Breast epithelium (tissue), 3 donors: ENCODE measurements at regions not wholly inside any gene's neighbourhood (a gene's known extent, or its start where the extent isn't known, plus 50 kb on each side); places are given as distances from the start of the nearest gene placed in this dataset.
"Not testable (repeated sequence)": the region's sequence is repeated elsewhere in the genome, so short reads cannot be mapped to it uniquely, and the experiment has no call there.

ENCODE experiments used
- CTCF ChIP-seq, 3 donors: fragments of 450-650 bp; IDR thresholded peaks; one replicate each; pipeline ENCODE4 v1.5.1; 2016 to 2017; ENCODE audit warnings: antibody characterized with exemption in 3 of 3, mild to moderate bottlenecking in 3 of 3, moderate library complexity in 3 of 3
- POLR2A ChIP-seq: fragments of 450-650 bp; IDR thresholded peaks from one replicate; pipeline ENCODE4 v1.6.1; 2016; ENCODE audit warnings: antibody characterized with exemption, mild to moderate bottlenecking, moderate library complexity
- POLR2AphosphoS5 ChIP-seq, 3 donors: sonication (generic); formaldehyde crosslinking; IDR thresholded peaks; one replicate each; pipeline ENCODE4 v1.6.1; 2017; ENCODE audit warnings: antibody characterized with exemption in 3 of 3

DNA sequence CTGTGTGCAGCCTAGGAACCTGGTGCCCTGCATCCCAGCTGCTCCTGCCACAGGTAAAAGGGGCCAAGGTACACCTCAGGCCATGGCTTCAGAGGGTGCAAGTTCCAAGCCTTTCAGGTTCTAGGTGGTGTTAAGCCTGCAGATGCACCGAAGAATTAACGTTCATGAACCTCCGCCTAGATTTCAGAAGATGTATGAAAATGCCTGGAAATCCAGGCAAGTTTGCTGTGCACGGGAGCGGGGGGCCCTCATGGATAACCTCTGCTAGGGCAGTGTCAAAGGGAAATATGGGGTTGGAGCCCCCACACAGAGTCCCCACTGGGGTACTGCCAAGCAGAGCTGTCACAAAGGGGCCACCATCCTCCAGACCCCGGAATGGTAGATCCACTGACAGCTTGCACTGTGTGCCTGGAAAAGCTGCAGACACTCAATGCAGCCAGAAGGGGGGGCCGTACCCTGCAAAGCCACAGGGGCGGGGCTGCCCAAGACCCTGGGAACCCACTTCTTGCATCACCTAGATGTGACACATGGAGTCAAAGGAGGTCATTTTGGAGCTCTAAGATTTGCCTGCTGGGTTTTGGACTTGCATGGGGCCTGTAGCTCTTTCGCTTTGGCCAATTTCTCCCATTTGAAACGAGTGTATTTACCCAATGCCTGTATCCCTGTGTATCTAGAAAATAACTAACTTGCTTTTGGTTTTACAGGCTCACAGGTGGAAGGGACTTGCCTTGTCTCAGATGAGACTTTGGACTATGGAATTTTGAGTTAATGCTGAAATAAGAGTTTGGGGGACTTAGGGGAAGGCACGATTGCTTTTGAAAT, 145.2 kb upstream of the C1QTNF3 start:
- not testable (repeated sequence) for TF ChIP-seq CTCF (IDR thresholded peaks at IDR 0.05); POLR2AphosphoS5 (IDR thresholded peaks at IDR 0.05); POLR2A
